Stomach (tissue), 4 donors: ENCODE measurements at regions not wholly inside any gene's neighbourhood (a gene's known extent, or its start where the extent isn't known, plus 50 kb on each side); places are given as distances from the start of the nearest gene placed in this dataset.

Experiments used
- EP300 ChIP-seq: sonication (generic); formaldehyde crosslinking; IDR thresholded peaks from one replicate; pipeline ENCODE4 v1.6.1; 2017; ENCODE audit warnings: antibody characterized with exemption
- POLR2A ChIP-seq, 4 donors: fragments of 450-650 bp; IDR thresholded peaks; one replicate each; pipeline ENCODE4 v1.6.1; 2016; ENCODE audit warnings: antibody characterized with exemption in 4 of 4, control low read depth in 2 of 4, mild to moderate bottlenecking in 1 of 4, moderate library complexity in 1 of 4
- POLR2AphosphoS5 ChIP-seq, 3 donors: sonication (generic); formaldehyde crosslinking; IDR thresholded peaks; one replicate each; pipeline ENCODE4 v1.6.1; 2016; ENCODE audit warnings: antibody characterized with exemption in 3 of 3

DNA sequence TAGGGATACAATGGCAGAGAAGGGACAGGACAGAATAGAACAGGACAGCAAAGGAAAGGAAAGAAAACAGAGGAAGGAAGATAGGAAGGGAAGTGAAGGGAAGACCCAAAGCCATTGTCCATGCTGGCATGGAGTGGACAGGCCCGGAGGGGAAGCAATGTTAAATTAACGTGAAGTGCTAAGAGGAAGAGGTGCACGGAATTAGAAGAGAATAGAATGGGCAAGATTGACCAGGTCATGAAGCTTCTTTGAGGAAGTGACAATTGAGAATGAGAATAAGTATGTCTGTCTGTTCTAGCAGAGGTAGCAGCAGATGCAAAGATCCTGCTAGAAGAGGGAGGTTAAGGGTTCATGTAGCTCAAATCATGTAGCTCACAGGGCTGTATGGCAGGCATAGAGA is 117.2 kb downstream of the MAF start:
- TF ChIP-seq POLR2AphosphoS5 (IDR thresholded peaks at IDR 0.05) (no peak), POLR2A (IDR thresholded peaks at IDR 0.05) (no peak), EP300 (no peak)
